ENCODE measurements at regions not wholly inside any gene's neighbourhood (a gene's known extent, or its start where the extent isn't known, plus 50 kb on each side); places are given as distances from the start of the nearest gene placed in this dataset.
"Not testable (repeated sequence)": the region's sequence is repeated elsewhere in the genome, so short reads cannot be mapped to it uniquely, and the experiment has no call there.

DNA sequence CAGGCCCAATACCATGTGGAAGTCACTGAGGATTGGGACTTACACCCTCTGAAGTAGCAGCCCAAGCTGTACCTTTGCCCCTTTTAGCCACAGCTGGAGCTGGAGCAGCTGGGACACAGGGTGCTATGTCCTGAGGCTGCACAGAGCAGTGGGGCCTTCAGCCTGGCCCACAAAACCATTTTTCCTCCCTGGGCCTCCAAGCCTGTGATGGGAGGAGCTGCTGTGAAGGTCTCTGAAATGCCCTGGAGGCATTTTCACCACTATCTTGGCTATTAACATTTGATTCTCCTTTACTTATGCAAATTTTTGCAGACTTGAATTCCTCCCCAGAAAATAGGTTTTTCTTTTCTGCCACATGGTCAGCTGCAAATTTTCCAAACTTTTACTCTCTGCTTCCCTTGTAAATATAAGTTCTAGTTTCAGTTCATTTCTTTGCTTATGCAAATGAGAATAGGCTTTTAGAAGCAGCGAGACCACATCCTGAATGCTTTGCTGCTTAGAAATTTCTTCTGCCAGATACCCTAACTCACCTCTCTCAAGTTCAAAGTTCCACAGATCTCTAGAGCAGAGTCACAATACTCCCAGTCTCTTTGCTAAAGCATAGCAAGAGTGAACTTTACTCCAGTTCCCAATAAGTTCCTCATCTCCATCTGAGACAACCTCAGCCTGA lies 213.8 kb upstream of the MGAT5 start:
- DNase-seq = no peak

DNA sequence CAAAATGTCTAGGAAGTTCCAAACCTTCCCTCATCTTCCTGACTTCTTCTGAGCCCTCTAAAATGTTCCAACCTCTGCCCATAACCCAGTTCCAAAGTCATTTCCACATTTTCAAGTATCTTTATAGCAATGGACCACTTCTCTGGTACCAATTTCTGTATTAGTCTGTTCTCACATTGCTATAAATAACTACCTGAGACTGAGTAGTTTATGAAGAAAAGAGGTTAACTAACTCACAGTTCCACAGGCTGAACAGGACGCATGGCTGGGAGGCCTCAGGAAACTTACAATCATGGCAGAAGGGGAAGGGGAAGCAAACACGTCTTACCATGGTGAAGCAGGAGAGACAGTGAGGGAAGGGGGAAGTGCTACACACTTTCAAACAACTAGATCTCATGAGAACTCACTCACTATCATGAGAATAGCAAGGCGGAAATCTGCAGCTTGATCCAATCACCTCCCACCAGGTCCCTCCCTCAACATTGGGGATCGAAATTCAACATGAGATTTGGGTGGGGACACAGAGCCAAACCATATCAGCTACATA lies 213.2 kb upstream of the MGAT5 start:
- DNase-seq = not testable (repeated sequence)

DNA sequence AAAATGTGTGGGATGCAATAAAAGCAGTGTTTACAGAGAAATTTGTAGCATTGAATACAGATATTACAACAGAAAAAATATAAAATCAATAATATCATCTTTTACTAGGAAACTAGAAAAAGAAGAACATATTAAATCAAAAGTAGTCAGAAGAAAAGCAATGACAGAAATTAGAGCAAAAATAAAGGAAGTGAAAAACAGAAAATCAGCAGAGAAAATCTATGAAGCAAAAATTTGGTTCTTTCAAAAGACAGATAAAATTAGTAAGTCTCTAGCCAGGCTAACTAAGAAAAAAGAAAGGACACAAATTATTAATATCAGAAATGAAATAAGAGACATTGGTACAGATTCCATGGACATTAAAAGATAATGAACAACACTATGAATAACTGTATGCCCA lies 212.0 kb upstream of the MGAT5 start:
- DNase-seq = no peak

DNA sequence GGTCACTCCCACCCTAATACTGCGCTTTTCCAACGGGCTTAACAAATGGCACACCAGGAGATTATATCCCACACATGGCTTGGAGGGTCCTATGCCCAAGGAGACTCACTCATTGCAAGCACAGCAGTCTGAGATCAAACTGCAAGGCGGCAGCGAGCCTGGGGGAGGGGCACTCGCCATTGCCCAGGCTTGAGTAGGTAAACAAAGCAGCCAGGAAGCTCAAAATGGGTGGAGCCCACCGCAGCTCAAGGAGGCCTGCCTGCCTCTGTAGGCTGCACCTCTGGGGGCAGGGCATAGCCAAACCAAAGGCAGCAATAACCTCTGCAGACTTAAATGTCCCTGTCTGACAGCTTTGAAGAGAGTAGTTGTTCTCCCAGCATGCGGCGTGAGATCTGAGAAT lies 210.8 kb upstream of the MGAT5 start:
- DNase-seq = not testable (repeated sequence)

DNA sequence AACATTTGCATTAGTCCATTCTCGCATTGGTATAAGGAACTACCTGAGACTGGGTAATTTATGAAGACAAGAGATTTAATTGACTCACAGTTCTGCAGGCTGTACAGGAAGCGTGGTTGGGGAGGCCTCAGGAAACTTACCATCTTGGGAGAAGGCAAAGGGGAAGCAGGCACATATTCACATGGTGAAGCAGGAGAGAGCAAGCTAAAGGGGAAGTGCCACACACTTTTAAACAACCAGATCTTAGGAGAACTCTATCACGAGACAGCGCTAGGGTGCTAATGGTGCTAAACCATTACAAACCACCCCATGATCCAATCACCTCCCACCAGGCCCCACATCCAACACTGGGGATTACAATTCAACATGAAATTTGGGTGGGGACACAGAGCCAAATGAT lies 201.7 kb upstream of the MGAT5 start:
- DNase-seq = no peak

DNA sequence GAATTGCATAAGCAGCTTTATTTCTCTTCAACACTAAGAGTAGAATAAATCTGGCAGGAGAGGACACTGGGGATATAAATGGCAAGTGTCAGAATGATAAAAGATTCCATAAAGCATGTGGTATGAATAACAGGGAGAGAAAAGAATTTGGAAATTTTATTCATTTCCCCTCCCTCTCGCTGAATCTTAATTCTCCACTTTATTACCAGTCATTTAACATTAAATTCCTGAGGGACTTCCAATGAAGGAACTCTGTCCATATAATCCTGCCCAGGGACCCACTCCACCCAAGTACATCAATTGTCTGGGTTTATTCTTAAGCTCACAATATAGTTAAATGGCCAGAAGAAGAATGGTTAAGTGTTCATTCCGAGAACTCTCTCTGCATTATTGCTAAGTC lies 197.7 kb upstream of the MGAT5 start:
- no peak for DNase-seq

DNA sequence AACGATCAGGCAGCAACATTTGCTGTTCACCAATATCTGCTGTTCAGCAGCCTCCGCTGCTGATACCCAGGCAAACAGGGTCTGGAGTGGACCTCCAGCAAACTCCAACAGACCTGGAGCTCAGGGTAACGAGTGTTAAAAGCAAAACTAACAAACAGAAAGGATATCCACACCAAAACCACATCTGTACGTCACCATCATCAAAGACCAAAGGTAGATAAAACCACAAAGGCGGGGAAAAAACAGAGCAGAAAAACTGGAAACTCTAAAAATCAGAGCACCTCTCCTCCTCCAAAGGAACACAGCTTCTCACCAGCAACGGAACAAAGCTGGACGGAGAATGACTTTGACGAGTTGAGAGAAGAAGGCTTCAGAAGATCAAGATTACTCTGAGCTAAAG lies 192.8 kb upstream of the MGAT5 start:
- not testable (repeated sequence) for DNase-seq

DNA sequence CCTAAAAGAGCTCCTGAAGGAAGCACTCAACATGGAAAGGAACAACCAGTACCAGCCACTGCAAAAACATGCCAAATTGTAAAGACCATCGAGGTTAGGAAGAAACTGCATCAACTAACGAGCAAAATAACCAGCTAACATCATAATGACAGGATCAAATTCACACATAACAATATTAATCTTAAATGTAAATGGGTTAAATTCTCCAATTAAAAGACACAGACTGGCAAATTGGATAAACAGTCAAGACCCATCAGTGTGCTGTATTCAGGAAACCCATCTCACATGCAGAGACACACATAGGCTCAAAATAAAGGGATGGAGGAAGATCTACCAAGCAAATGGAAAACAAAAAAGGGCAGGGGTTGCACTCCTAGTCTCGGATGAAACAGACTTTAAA lies 191.6 kb upstream of the MGAT5 start:
- not testable (repeated sequence) for DNase-seq

DNA sequence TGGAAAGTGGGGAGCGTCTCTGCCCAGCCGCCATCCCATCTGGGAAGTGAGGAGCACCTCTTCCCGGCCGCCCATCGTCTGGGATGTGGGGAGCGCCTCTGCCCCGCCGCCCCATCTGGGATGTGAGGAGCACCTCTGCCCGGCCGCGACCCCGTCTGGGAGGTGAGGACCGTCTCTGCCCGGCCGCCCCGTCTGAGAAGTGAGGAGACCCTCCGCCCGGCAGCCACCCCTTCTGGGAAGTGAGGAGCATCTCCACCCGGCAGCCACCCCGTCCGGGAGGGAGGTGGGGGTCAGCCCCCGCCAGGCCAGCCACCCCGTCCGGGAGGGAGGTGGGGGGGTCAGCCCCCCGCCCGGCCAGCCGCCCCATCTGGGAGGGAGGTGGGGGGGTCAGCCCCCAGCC lies 190.0 kb upstream of the MGAT5 start:
- DNase-seq = not testable (repeated sequence)

DNA sequence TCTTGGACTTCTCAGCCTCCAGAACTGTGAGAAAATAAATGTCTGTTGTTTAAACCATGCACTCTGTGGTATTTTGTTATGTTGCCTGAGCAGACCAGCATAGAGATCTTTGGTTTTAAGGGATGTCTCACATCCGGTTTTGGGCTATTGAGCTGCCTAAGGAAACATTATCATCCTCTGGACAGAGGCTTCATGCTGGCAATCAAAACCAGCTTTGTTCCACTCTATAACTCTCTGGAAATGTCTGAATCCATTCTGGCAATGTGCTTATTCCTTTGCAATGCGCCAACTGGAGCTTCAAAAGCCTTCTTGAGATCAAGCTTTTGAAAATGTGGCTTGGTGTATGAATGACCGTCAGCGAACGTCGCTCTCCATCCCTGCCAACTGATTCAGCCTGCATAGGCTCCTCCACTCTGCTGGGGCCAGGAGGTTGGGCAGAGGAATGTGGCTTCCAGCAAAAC lies 183.6 kb upstream of the MGAT5 start:
- no peak for DNase-seq

DNA sequence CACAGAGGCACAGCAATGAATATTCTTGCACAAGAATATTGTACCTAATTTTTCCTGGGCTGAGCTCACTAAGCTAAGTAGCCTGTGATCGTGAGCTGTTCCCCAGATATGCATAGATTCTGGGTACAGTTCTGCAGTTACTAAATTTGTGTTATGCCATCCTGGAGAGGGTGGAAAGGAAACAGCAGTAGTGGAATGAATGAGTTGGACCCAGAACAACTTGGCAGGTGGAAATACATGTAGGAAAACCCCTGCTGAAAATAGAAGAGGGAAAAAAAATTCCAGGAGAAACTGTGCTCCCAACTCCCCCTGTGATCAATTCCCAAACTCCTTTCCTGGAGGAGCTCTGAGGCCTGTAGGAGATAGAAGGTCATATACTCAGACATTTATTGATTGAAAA lies 181.5 kb upstream of the MGAT5 start:
- no peak for DNase-seq

DNA sequence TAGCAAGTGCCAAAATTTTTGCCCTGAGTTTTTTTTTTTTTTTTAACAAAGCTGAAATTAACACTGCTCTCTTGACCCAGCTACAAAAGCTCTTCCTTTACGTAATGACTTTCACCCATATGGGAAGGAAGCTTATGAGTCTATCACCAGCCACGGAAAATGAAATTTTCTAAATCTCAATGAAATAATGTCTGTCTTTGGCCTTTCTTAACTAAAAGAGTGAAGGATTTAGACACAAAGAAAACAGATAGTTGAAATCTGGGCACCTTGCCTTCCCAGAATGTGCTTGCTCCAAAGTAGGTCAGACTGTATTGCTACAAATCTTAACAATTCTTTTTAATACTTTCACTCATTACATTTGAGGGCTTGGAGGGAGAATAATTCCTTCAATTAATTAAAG lies 180.8 kb upstream of the MGAT5 start:
- DNase-seq = no peak

DNA sequence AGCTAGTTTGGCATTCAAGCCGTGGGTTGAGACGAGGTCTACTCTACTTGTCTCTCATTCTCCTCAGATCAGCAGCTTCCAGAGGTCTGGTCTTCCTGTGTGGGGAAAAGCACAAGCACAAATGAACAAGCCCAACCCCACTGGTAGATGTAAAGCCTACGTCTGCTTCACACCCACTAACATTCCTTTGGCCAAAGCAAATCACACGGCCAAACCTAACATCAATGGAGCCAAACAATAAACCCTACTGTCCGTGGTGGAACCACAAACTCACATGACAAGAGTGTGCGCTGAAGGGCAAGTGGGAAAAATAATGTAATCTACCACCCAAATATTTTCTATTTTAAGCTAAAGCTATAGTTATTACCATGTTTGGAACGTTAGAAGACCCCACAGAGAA lies 179.3 kb upstream of the MGAT5 start:
- DNase-seq = no peak

DNA sequence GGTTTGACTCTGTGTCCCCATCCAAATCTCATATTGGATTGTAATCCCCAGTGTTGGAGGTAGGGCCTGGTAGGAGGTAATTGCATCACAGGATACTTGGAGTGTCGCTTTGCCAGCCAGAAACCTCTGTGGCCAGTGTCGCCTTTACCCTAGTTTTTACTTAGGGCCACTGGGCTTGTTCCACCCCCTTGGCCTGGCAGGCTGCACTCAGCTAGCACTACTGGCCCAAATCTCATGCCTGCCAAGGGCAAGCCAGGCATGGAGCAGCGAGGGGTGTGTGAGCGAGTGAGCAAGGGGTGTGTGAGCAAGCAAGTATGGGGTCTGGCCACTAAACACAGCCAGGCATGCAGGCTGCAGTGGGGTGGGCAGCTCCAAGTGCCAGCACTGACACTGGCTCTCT lies 178.7 kb upstream of the MGAT5 start:
- no peak for DNase-seq

DNA sequence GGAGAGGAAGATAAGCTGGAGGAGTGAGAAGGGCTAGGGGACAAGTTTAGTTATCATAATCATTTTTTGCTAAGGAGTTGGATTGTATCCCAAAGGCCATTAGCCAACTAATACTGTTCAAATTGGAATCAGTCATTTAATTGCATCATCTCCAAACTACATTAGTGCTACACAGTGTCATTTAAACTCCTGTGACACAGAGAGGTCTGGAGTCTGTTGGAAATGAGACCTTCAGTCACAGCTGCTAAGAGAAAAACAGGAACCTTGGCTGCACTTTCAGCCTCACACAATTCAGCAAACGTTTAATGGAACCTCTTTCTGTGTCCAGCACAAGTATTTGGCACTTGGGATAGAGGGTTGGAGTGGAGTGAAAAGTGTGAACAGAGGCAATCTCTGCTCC lies 175.5 kb upstream of the MGAT5 start:
- DNase-seq = no peak

DNA sequence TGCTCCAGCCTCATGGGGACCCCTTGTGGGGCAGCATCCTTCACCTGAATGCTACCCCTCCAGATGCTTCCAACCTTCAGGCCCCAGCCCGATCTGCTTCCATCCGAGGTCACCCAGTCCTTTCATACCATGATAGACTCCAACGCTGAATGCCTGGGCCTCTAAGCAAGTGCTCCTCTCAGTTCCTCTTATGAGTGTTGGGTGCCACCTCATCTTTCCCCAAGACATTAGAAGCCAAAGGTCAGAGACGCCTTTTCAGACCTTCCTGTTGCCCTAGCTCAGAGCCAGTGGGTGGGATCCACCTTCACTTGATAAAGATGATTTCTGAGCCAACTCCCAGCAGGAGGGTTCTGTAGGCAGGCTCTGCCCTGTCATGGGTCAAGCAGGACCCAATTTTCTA lies 174.5 kb upstream of the MGAT5 start:
- DNase-seq = no peak

DNA sequence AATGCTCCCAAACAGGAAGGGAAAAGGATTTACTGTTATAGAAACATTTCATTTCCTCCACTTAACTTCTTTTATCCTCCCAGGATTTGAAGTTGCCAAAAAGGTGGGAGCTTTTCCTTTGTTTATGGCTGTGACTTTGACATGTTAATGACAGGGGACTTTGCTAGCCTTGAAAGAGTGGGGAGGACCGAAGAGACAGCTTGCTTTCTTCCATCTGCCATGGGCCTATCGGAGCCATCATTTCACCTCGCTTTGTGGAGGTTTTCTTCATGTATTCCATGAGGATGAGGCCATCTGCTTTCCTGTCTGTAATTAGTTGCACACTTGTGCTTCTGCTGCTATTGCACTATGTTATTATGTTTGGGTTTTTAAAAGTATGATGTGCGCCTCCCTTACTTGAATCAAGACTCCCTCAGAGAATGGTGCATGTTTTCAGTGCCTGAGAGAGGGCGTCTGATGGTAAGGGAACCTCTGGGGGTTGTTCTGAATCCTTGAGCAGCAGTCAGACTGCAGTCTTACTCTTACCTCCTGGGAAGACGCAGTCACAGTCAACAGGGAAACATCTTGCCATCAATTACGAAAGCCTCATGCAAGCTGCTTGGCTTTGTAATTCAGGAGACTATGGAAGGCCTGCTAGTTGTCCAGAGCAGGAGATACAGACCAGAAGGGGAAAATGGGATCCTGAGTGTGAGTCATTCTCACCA lies 173.3 kb upstream of the MGAT5 start:
- DNase-seq = no peak

DNA sequence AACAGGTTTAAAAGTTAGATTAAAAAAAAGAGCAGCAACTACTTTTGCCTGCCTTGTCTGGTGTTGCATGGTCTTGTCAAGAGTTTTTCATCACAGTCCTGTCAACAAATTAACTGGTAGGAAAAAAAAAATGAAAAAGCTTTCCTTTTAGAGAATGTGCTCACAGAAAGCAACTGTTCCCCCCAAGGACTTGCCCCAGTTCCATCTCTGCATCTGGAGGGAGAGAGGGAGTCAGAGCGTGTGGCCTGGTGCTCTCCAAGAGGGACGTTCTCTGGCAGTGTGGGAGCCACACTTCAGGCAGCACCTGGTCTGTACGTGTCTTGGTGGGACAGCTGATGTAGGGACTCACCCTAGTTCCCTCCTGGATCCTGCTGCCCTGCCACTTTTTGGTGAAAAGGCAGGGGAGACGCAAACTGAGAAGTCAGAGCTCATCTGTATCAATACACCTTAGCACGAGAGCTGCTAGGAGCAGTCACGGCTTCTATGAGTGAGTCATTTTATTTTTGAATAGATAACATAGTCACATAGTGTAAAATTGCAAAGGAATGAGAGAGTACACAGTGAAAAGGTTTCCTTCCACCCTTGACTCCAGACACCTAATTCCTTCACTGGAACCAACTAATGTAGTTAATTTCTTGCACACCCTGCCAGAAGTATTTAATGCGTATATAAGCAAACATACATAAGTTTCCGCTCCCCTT lies 172.5 kb upstream of the MGAT5 start:
- DNase-seq = no peak

DNA sequence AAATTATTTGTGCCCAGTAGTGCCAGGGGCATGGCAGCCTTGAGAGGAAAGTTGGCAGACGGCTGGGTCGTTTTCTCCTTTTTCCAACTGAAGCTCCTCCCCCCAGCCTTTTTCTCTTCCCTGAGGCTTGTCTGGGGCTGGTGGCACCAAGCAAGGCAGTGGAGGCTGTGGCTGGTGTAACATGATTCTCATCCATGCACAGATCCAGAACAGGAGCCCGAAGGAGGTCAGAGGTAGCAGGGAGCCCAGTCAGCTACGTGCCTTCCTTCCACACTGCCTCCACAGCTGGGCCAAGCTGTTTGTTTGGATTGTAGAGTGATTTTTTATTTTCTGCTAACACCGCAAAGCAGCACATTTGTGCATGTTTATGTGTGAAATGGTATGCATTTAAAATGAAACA lies 170.3 kb upstream of the MGAT5 start:
- no peak for DNase-seq

DNA sequence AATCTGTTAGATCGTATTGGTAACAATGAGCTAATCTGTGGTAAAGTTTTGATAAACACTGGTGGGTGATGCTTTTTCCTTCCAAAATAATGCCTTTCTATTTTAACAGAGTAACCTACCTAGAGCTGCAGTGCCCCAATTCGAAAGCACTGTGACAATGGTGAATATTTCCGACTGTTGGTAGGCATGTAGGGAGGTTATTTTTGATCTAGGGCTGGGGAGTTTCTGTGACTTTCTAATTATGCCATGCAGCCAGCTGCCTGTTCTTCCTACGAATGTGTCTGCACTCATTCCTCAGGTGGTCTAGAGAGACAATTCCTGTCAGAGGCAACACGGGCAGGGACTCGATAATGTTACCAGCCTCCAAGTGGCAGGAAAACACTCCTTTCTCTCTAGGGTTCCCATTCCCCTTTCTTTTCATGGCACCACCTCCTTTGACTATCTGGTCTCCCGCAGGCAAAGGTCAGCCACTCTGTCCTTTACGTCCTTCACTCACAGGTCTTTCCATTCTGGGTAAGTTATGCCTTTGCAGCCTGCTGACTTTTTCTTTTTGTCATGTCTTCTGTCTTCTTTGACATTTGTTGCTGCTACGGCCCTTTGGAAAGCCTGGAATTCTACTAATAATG lies 167.2 kb upstream of the MGAT5 start:
- DNase-seq = no peak

DNA sequence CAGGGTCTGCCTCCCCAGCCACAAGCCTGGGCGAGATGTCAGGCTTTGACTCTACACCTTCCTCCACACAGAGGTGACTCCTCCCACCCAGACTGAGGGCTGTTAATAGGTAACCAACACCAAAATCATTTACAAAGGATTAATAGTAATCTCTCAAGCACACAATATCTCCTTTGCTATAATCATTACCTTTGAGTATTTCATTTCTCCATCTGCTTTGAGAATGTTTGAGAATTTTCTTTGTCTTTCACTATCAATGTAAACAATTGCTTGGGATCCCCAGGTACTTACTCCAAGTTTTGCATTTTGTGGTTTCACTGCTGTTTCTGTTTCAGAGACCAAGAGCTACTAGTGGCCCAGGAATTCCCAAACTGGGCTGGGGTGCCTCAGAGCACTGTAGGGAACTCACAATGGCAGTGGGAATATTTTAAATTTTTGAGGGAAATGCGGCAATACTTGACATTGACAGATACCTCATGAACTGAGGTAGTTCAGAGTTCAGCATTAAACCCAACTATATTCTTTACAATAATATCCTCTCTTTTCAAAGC lies 166.4 kb upstream of the MGAT5 start:
- no peak for DNase-seq

DNA sequence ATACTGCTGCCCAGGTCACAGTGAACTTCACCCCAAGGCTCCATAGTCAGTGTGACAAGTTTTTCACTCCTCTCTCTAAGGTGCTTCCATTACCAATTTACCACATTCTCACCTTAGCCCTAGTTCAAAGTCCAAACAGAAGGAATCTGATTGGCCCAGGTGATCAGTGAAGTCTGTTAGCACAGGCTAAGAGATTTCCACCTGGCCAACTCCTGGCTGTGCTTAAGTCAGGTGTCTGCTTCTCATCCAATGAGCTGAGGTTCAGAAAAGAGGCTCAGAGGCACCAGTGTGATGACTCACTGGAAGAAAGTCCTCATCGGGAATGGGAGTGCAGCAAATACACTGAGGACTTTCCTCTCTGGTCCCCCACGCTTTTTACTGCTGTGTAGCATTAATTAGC lies 164.4 kb upstream of the MGAT5 start:
- no peak for DNase-seq

DNA sequence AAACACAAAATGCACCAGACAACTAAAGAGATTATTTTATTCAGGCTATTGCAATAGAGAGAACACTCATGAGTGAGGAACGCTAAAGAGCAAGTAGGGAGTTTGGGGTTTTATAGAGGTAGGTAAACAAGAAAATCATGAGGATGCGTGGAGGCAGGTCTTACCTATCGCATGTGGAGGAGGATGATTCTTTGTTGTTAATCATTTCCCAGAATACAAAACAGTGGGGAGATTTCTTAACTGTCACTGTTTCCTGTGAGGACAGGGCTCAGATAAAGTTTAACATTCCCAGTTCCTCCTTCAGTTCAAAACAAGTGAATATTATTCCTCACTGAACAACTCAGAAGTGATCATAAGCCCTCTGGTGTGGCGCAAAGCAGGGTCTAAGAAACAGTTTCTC lies 156.1 kb upstream of the MGAT5 start:
- DNase-seq = no peak

Data from GF-D8 (cell line).